Esophagus muscularis mucosa (tissue), 4 donors: ENCODE measurements at regions not wholly inside any gene's neighbourhood (a gene's known extent, or its start where the extent isn't known, plus 50 kb on each side); places are given as distances from the start of the nearest gene placed in this dataset.

ENCODE experiments used
- DNase-seq: peaks from one replicate; pipeline ENCODE4 v3.0.0-alpha.2; 2017; ENCODE audit errors: extremely low spot score
- H3K27ac ChIP-seq, 4 donors: fragments of 200-600 bp; sonication (generic); replicated peaks in 1 of 4; 1 replicate in 3 of 4; 2 replicates in 1 of 4; pipeline ENCODE4 v1.5.1; 2016 to 2019; ENCODE audit warnings: mild to moderate bottlenecking in 1 of 4
- H3K27me3 ChIP-seq, 4 donors: fragments of 200-600 bp; sonication (generic); one replicate each; pipeline versions ENCODE4 v1.5.1 to v1.6.0; 2016 to 2019
- H3K36me3 ChIP-seq, 4 donors: fragments of 200-600 bp; sonication (generic); one replicate each; pipeline ENCODE4 v1.5.1; 2016 to 2019
- H3K4me1 ChIP-seq, 4 donors: fragments of 200-600 bp; sonication (generic); one replicate each; pipeline ENCODE4 v1.5.1; 2016 to 2019
- H3K4me3 ChIP-seq, 4 donors: fragments of 200-600 bp; sonication (generic); 1 replicate in 2 of 4; 2 replicates in 2 of 4; pipeline ENCODE4 v1.5.1; 2016 to 2019; ENCODE audit warnings: mild to moderate bottlenecking in 4 of 4, moderate library complexity in 1 of 4
- H3K9me3 ChIP-seq, 4 donors: fragments of 200-600 bp; sonication (generic); 1 replicate in 3 of 4; 2 replicates in 1 of 4; pipeline ENCODE4 v1.5.1; 2016 to 2019
- CTCF ChIP-seq, 3 experiments: fragments of 200-600 bp in 2 of 3; fragments of 450-650 bp in 1 of 3; sonication (generic) in 2 of 3; IDR thresholded peaks; one replicate each; pipeline ENCODE4 v1.5.1; 2017 to 2019; ENCODE audit warnings: antibody characterized with exemption in 3 of 3, mild to moderate bottlenecking in 2 of 3, moderate library complexity in 1 of 3
- EP300 ChIP-seq: sonication (generic); formaldehyde crosslinking; IDR thresholded peaks from one replicate; pipeline ENCODE4 v1.6.1; 2017; ENCODE audit warnings: antibody characterized with exemption
- POLR2A ChIP-seq: fragments of 450-650 bp; IDR thresholded peaks from one replicate; pipeline ENCODE4 v1.6.1; 2017; ENCODE audit warnings: antibody characterized with exemption, moderate library complexity, mild to moderate bottlenecking, low read depth
- POLR2AphosphoS5 ChIP-seq, 2 donors: sonication (generic); formaldehyde crosslinking; IDR thresholded peaks; one replicate each; pipeline ENCODE4 v1.6.1; 2017; ENCODE audit warnings: antibody characterized with exemption in 2 of 2
- WGBS: methylation state at CpG from one replicate; pipeline ENCODE4 v1.1.5; 2018; 5-methylcytosine and 5-hydroxymethylcytosine counted together
- intact Hi-C: fragments of 100-400 bp; cut with DNase I; formaldehyde crosslinking; loops from one replicate; pipeline ENCODE4 v1.15.1; 2023

- Histone ChIP-seq H3K4me1 (no peaks in the 10 kb centered on the region), H3K27ac (no peak overlapping the region), H3K9me3 (no peaks in the 10 kb centered on the region), H3K27me3 (no peaks in the 10 kb centered on the region), H3K4me3 (no peak overlapping the region), H3K36me3 (no peaks in the 10 kb centered on the region)
- intact Hi-C loops = no loop called here
- TF ChIP-seq POLR2AphosphoS5 (IDR thresholded peaks at IDR 0.05) (no peak), POLR2A (no peak), CTCF (IDR thresholded peaks at IDR 0.05) (no peak), EP300 (no peak)
- 78% methylated on average over 3 of the region's 3 CpGs for WGBS
- DNase-seq = no peak
Observed at GRCh38 chr12:59887178-59887577, 291.3 kb downstream of the SLC16A7 start.

DNA sequence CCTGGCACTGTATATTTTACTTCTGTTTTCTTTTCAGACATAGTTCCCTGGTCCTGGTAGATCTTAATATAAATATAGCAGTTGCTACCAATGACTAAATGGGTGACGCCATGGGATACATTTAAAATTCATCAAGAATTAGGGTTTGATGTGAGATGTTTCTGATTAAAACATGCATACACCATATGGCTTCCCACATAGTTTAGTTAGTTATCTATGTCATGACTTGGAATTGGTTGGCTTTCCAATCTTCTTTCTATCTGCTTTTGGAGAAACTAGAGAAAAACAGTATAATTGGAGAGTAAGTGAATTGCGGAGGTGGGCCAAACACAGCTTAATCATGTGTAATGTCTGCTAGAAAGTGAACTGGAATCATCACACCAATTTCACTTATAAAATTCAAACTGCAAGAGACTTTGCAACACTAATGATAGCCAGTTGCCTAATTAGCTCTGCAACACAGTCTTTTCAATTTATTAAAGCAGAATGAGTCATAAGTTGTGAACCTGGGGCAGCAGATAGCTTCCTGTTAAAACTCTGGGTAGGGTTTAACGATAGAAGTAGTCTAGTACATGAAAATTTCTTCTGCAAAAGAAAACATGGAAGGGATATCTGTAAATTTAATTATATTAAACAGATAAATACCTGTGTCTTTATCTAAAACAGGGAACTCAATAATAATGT, 295.2 kb downstream of the SLC16A7 start:
- H3K36me3 ChIP-seq = no peaks in the 10 kb centered on the region
- no peaks in the 10 kb centered on the region for H3K27me3 ChIP-seq
- no peak overlapping the region for H3K4me3 ChIP-seq
- H3K4me1 ChIP-seq = no peaks in the 10 kb centered on the region
- H3K27ac ChIP-seq = no peak overlapping the region
- intact Hi-C loops = no loop called here
- WGBS = 83% methylated on average over 3 of the region's 3 CpGs
- no peaks in the 10 kb centered on the region for H3K9me3 ChIP-seq
- TF ChIP-seq POLR2AphosphoS5 (IDR thresholded peaks at IDR 0.05) (no peak), EP300 (no peak)
- no peak for DNase-seq

DNA sequence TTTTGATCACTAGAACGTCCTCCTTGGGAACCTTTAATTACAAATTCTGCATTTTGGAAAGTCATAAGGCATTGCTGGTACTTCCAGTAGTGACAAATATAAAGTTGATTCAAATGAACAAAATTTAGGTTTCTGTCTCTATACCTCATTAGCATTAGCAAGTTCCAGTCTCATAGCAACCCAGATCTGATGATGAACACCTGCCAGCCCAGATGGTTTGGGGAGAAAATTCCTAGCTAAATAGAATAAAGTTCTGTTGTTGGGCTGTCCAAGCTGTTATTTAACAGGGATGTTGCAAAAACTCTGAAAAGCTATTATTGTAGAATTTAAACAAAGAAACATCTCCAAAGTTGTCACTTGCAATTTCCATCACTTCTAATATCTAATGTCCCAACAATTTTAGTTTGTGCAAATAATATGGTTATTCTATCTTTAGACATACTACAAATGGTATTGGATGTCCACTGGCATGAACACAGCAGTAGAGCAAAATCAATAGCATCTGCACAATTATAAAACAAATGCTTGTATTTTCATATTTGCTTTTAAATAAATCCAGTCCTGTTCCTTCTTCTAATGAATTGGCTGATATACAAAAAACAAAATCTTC, 299.4 kb downstream of the SLC16A7 start:
- no peak overlapping the region for H3K27ac ChIP-seq
- H3K4me1 ChIP-seq = no peaks in the 10 kb centered on the region
- intact Hi-C loops = no loop called here
- H3K27me3 ChIP-seq = no peaks in the 10 kb centered on the region
- DNase-seq = no peak
- TF ChIP-seq EP300 (no peak), POLR2AphosphoS5 (IDR thresholded peaks at IDR 0.05) (no peak), CTCF (IDR thresholded peaks at IDR 0.05) (no peak), POLR2A (no peak)
- 71% methylated on average over 1 of the region's 1 CpG for WGBS
- H3K4me3 ChIP-seq = no peak overlapping the region
- H3K9me3 ChIP-seq = no peaks in the 10 kb centered on the region
- H3K36me3 ChIP-seq = no peaks in the 10 kb centered on the region

- no peak overlapping the region for H3K4me3 ChIP-seq
- 77% methylated on average over 3 of the region's 3 CpGs for WGBS
- intact Hi-C loops = no loop called here
Observed at GRCh38 chr12:59904874-59905521, 309.2 kb downstream of the SLC16A7 start.

More at GRCh38 chr12:59904874-59905521, 309.2 kb downstream of the SLC16A7 start:
- H3K27ac ChIP-seq = no peak overlapping the region
- no peak for TF ChIP-seq POLR2A
- TF ChIP-seq CTCF (IDR thresholded peaks at IDR 0.05) = no peak
- TF ChIP-seq EP300 = no peak
- no peak for TF ChIP-seq POLR2AphosphoS5 (IDR thresholded peaks at IDR 0.05)
- H3K9me3 ChIP-seq = no peaks in the 10 kb centered on the region
- H3K36me3 ChIP-seq = no peaks in the 10 kb centered on the region
- no peak for DNase-seq
- no peaks in the 10 kb centered on the region for H3K4me1 ChIP-seq
- no peaks in the 10 kb centered on the region for H3K27me3 ChIP-seq
